ENCODE measurements at regions not wholly inside any gene's neighbourhood (a gene's known extent, or its start where the extent isn't known, plus 50 kb on each side); places are given as distances from the start of the nearest gene placed in this dataset.
A peak's percentile ranks its signal among the peaks of the same experiment; 100 is the strongest.
"Not testable (repeated sequence)": the region's sequence is repeated elsewhere in the genome, so short reads cannot be mapped to it uniquely, and the experiment has no call there.

GRCh38 chr13:65112123-65112522 lies 2118.0 kb downstream of the PCDH9 start:
- no peak for DNase-seq

DNA sequence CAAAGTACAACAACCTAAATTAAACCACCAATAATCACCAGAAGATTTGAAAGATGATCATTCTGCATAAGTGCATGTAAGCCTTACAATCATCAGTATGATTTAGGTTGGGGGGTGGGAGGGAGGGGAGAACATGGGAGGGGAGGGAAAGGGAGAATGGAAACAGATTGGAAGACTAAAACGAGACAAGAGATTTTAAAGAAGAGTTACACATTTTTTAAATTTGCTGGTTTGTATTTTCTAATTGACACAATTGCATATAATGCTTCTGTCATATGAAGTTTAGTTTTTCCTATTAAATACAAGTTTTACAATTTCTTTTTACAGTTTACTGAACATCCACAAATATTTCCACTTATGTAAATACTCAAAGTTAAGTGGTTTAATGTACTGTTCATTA lies 2118.9 kb downstream of the PCDH9 start:
- DNase-seq: no peak

GRCh38 chr13:65104436-65104835 lies 2125.7 kb downstream of the PCDH9 start:
- DNase-seq: not testable (repeated sequence)

GRCh38 chr13:65103351-65103750 lies 2126.8 kb downstream of the PCDH9 start:
- no peak for DNase-seq

- DNase-seq: peak; percentile 30
Measured at GRCh38 chr13:65095161-65096082, 2134.7 kb downstream of the PCDH9 start.

- DNase-seq: no peak
Measured at GRCh38 chr13:65093357-65093756, 2136.8 kb downstream of the PCDH9 start.

DNA sequence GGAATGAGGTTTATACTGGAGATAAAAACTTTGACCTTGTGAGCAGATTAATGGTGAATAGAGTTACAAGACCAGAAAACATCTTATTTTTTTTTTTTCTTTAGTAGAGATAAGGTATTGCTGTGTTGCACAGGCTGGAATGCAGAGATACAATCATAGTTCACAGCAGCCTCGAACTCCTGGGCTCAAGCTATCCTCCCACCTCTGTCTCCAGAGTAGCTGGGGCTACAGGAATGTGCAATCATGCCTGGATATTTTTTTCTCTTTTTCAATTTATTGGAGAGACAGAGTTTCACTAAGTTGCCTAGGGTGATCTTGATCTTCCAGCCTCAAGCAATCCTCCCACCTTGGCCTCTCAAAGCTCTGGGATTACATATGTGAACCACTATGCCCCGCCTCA lies 2139.1 kb downstream of the PCDH9 start:
- DNase-seq: no peak

DNA sequence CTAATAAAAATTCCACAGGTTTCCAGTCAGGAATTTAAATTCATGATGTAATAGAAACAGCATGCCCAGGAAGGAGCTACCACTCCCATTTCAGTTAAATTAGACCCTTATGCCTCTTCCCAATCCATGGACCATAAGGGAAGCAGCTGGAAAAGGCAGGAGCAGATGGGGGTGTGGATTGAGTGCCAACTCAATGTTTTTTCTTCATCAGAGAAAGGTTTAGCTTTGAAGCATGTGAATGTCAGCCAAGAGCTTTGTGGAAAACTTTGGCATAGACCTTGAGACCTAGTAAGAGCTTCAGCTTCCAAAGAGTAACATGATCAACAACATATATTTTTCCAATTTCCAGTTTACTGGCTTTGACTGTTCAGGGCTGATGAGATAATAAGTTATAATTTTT lies 2139.9 kb downstream of the PCDH9 start:
- peak; percentile 34 for DNase-seq

DNA sequence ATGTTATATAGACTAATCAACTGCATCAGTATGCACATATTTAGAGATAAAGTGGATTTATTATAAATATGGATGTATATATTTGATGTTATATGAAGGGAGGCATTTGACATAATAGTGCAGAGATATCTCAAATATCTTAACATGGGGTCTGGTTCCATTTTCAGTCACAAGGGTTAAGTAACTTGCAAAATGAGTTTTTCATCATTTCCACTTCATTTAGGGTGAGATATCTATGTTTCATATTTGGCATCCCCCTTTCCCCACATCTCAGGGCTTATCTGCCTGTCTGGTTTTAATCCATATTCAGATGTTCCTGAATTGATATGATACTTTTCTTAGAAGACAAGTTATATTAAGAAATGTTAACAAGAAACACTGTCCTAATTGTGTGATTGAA lies 2141.2 kb downstream of the PCDH9 start:
- DNase-seq: no peak

GRCh38 chr13:65085977-65086376 lies 2144.2 kb downstream of the PCDH9 start:
- DNase-seq: no peak

DNA sequence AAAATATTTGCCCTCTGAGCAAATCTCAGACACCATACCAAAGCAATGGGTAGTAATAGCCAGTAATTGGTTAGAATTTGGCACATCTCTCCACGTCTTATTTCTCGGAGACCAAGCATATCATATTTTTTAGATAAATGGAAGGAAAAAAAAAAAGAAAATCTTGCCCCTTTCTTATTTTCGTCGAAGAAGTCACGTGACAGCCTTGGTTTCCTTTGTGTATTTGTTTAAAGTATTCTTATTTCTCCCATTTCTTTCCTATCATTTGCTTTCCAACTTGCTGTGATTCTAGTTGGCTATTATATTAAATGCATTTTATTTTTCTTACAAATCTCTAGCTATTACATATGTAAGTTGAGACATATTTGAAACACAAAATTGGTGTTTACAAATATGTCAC lies 2155.9 kb downstream of the PCDH9 start:
- DNase-seq: no peak

GRCh38 chr13:65064967-65065366 lies 2165.2 kb downstream of the PCDH9 start:
- DNase-seq: no peak

DNA sequence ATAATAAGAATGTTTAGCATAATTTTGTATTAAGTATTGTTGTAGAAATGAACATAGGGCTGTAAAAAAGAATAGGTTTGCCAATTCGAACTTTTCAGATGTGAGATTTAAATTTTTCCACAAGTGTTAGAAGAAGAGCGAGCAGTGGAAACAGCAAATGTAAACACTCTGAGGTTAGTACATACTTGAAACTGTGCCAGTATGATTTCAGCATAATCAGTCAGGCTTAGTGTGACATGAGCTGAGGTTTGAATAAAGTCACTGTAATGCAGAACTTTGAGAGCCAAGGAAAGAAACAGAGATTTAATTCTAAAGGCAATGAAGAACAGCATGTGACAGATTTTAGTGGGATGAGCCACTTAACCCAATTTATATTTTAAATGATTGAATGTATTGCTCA lies 2166.4 kb downstream of the PCDH9 start:
- DNase-seq: no peak

DNA sequence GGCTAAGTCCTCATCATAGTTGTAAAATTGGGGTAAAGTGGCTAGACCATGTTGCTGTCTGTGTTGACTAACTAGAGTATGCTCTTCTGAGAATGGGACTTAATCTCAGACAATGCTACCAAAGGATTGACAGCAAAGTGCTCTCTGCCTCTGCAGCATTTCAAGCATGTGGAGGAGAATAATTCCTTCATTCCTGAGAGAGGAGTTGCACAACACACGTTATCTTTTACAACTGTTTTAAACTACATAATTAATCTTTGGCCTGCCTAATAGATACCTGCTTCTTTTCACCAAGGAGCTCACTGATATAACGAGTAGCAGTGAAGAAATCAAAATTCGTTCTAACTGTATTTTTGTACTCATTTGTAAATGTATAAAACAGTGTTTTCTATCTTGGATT lies 2172.2 kb downstream of the PCDH9 start:
- DNase-seq: no peak

DNA sequence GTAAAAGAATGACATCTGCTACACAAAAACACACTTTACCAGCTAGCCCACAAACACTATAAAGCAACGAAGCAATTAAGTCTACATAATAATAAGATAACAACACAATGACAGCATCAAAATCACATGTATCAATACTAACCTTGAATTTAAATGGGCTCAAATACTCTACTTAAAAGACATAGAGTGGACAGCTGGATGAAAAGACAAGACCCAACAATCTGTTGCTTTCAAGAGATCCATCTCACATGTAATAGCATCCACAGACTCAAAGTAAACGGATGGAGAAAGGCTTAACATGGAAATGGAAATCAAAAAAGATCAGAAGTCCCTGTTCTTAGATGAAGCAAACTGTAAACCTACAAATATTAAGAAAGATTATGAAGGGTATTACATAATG lies 2175.9 kb downstream of the PCDH9 start:
- no peak for DNase-seq

DNA sequence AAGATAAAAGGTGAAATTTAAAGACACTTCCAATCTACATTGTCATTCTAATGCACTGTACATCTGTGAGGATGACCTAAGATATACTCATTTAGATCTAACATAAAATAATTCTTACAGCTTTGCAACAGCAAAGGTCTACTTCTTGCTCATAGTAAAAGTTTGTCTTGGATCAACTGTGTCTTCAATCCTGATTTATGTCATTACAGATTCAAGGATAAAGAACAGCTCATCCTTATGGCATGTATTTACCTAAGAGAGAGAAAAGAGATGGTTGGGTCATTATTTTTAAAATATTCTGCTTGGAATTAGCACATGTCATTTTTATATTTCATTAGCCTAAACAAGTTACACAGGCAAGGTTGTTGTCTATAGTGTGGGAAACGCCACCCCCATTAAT lies 2193.1 kb downstream of the PCDH9 start:
- DNase-seq: no peak

- no peak for DNase-seq
Measured at GRCh38 chr13:65035302-65035701, 2194.8 kb downstream of the PCDH9 start.

GRCh38 chr13:65034266-65034665 lies 2195.9 kb downstream of the PCDH9 start:
- DNase-seq: no peak

DNA sequence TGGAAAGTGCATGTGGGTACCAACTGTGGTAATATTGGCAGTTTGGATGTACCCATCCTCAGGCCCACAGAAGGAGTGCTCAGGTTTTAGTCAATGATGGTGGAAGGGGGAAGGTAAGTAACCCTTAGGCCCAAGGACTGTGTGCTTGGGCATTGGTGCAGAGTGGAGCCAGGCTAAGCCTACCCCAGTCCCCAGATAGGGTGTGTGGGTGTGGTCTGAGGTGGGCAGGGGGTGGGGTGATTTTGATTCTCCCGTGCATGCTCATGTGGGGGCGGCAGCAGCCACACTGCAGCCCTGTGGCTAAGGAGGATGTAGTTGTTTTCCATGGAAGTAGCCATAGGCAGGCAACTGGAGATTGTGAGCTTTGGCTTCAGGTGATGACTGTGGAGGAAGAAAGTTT lies 2197.3 kb downstream of the PCDH9 start:
- DNase-seq: no peak

DNA sequence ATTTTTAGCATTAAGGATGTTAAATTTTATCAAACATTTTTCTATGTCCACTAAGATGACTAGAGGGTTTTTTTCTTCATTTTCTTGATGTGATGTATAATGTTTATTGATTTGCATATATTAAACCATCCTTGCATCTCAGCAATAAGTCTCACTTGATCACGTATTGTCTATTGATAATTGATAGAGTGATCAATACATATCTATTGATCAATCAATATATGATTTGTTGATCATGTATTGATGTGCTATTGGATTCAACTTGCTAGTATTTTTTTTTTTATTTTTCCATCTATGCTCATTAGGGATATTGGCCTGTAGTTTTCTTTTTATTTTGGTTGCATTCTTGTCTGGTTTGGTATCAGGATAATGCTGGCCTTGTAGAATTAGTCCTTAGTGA lies 2202.0 kb downstream of the PCDH9 start:
- DNase-seq: no peak

- DNase-seq: no peak
Measured at GRCh38 chr13:65026505-65026904, 2203.6 kb downstream of the PCDH9 start.

DNA sequence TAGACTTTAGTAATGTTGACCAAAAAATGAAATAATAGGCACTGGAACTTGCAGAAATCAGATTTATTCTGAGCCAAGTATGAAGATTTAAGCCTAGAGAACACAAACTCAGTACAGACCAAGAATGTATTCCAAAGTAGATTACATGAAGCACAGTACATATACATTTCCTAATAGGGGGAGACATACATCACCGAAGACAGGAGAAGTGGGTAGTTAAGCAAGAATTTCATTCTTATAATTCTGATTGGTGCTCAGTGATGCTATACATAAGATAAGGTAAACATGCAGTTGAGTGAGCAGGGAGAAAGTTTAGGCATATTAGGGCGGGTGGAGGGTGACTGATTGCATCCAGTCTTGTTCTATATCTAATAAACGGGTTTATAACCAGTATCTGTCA lies 2218.8 kb downstream of the PCDH9 start:
- no peak for DNase-seq

DNA sequence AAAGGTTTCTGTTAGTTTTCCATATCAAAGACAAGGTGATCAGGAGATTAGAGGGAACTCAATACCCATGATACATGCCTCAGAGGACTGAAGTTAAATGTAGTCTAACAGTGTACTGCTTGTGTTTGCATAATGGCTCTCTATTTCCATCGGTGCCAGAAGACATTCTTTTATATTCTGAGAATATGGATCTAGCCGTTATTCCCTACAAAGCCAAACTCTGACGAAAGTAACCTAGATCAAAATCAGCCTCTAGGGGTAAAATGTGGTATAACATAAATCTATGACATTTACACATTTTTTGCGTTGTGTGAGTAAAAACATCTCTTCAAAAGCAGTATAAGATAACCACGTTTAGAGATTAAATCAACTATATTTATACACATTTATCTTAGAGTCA lies 2232.7 kb downstream of the PCDH9 start:
- DNase-seq: no peak

DNA sequence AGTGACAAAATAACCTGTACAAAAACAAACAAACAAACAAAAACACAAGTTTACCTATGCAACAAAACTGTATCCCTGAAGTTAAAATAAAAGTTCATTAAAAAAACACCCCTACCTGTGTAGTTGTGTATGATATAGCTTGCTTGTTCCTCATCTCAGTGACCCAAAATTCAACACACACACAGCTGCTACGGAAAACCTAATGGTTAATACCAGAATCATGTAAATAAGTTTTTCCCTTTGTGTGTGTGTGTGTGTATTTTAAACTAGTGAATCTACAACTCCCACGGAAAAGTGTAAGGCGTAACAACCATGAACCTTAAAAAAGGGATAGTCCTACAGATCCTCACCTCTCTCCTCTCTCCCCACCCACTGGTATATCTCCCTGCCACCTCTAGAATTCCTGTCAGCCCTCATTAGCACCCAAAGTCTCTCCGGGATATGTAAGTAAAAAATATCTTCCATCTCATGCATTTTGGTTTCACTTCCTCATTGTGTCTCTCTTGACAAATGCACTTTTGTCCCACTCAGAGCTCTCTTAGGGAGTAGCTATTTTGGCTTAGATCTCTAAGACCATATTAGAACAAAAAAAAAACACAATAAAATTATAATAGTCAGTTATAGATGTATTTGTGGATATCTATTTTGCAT lies 2236.5 kb downstream of the PCDH9 start:
- DNase-seq: no peak

All from hindlimb muscle (tissue), 1 donor.